HG03571 (cell line): ENCODE measurements at regions not wholly inside any gene's neighbourhood (a gene's known extent, or its start where the extent isn't known, plus 50 kb on each side); places are given as distances from the start of the nearest gene placed in this dataset.

ENCODE experiments used
- ATAC-seq: cut with Tn5 transposase; IDR thresholded peaks from one replicate; pipeline ENCODE4 v1.9.1; 2021; ENCODE audit not compliant: unreplicated experiment

GRCh38 chr2:22518641-22519040, 866.3 kb upstream of the KLHL29 start:
- ATAC-seq, result no peak

DNA sequence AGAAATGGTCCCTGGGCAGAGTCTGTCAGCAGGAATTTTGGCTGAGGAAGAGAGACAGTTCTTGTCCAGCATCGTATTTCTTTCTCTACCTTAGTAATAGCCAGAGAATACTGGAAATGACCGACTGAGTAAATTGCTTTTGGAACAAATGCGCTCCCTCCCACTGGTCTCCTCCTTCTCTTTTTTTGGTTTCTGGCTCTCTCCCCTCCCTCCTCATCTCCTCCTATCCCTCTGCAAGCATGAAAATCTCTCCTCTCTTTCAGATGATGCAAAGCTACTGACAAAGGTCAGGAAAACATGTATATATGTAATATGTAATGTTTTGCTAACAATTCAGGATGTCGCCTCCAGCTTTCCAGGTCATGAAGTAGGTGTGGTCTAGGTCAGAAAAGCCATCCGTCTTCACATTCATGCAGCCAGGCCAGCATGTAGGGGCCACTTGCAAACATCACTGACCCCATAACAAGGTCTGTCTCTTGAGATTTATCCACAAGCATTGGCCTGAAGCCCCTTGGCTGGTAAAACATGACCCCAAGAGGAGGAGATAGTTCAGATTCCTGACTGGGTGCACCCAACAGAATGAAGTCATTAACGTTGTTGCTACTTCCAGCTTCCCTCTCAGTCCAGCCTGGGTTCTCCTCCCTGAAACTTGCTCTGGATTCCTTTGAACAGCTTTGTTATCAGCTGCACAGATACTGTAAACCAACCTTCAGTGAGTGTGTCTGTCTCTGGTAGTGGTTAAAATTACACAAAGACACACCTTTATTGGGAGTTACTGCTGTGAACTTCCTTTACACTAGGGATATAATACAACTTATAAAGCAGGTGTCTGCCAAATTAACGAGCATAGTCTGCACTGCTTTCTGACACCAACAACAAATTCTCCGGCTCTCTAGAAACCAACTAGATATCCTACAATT, 864.4 kb upstream of the KLHL29 start:
- ATAC-seq, result no peak

GRCh38 chr2:22521620-22522019, 863.4 kb upstream of the KLHL29 start:
- ATAC-seq, result no peak

DNA sequence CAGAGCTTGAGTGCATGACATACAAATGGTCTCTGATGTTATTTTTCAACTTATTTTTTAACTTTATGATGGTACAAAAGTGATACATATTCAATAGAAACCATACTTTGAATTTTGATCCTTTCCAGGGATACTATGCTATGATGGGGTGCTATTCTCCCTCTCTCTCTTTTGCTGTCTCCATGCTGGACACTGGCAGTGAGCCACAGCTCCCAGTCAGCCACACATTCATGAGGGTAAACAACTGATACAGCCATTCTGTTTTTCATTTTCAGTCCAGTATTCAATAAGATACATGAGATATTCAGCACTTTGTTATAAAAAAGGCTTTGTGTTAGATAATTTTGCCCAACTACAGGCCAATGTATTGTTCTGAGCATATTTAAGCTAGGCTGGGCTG, 859.3 kb upstream of the KLHL29 start:
- ATAC-seq, result no peak

GRCh38 chr2:22530131-22530530, 854.8 kb upstream of the KLHL29 start:
- no peak for ATAC-seq

- ATAC-seq, result no peak
These were observed 848.8 kb upstream of the KLHL29 start for GRCh38 chr2:22536133-22536532.

GRCh38 chr2:22554453-22554852, 830.5 kb upstream of the KLHL29 start:
- ATAC-seq, result no peak

DNA sequence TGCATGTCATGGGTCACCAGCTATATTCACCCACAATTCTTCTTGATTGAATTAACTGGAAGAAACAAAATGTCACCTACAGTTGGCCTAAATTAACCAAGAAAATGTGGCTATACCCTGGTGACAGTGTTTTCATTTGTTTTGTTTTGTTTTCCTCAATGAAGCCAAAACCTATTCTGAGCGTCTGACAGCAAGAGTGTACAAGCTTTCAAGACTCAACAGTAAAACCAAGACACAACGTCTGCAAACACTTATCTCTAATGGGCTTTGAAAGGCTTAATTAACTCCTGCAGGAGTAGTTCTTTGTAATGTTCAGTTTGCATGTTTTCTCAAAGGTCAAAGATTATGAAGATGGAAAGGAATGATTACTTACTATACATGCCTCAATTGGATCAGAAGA, 827.6 kb upstream of the KLHL29 start:
- no peak for ATAC-seq

- ATAC-seq, result no peak
These were observed 825.0 kb upstream of the KLHL29 start for GRCh38 chr2:22560021-22560420.

DNA sequence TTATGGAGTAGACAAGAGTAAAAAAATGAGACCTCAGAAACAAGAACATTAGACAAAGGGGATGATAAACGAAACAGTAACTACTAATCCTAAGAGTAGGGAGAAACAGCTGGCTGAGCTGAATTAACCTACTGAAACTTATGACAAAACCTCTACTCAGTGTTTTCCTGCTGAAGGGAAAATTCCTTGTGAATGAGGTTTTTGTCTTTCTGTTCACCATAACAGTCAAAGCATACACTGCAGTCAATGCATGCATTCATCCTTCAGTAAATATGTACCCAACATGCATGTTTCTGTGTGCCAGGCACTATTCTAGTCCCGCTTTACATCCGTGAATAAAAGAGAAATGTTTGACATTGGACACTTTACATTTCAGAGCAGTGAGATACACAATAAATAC, 805.6 kb upstream of the KLHL29 start:
- ATAC-seq, result no peak

GRCh38 chr2:22582107-22582506, 802.9 kb upstream of the KLHL29 start:
- no peak for ATAC-seq

- no peak for ATAC-seq
These were observed 788.7 kb upstream of the KLHL29 start for GRCh38 chr2:22596306-22596705.

GRCh38 chr2:22600156-22600555, 784.8 kb upstream of the KLHL29 start:
- ATAC-seq, result no peak

- no peak for ATAC-seq
These were observed 784.0 kb upstream of the KLHL29 start for GRCh38 chr2:22600999-22601398.

DNA sequence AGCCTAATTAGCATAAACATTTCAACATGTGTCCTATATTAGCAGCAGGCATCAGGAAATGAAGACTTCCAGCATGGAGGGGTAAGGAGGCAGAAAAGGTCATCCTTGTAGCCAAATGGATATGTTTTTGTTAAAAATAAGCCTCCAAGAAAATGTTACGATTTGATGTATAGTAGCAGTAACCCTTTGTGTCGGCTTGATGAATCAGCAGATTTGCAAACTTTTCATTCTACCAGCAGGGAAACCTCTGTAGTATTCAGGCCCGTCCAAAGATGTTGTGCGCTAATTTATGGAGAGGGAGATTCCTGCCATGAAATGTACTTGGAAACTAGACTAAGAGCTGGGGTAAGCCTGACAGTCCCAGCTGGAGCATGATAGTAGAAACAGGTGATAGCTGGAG, 780.8 kb upstream of the KLHL29 start:
- ATAC-seq, result no peak

GRCh38 chr2:22616031-22616430, 768.9 kb upstream of the KLHL29 start:
- ATAC-seq, result no peak

DNA sequence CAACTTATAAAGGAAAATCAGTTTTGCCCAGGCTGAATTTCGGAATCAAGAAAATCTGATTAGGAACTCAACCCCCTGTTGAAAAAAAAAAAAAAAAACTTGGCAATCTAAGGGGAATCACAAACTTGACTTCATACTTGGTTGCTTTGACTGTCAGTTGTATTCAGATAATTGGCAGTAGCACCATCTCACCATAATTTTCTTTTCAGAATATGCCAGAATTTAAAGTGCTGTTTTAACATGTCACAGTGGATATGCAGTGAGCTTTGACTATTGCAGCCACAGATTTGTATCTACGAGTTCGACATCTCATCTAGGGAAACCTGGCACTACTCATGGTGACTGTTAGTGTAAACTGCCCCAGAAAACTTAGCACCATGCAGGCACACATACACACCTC, 761.4 kb upstream of the KLHL29 start:
- ATAC-seq, result no peak

GRCh38 chr2:22626621-22627020, 758.4 kb upstream of the KLHL29 start:
- ATAC-seq, result no peak

DNA sequence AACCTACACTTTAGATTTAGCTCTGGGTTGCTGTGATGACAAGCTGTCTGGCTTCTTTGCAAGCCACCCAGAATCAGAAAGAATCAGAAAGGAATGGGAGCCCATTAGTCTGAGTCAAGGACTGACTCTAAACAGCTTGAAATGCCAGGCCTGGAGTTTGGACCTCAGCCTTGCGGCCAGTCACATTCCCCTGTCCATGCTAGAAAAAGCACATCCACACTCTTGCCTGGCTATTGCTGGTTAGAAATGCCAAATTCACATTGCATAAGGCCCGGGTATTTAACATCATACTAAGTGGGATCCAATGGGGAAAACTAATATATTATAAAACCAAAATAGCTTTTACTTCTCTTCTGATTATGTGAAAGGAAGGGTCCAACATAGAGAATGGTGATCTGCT, 756.8 kb upstream of the KLHL29 start:
- ATAC-seq, result no peak

DNA sequence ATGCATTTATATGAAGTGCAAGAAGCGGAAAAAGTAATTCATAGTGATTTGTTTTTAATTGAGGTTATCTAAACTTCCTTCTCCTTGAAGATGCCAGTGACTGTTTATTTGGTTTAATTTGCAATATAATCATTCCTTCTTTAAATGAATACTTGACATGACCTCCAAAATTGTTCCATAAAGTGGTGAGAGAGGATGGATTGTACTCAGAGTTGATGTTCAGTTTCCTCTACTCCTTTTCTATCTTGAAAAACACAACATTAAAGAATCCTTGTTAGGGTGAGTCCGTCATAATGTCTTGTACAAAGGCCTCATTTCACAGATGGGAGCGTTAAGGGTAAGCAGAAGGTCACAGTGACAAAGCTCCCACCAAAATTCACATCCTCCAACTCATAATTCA, 756.1 kb upstream of the KLHL29 start:
- ATAC-seq, result no peak

DNA sequence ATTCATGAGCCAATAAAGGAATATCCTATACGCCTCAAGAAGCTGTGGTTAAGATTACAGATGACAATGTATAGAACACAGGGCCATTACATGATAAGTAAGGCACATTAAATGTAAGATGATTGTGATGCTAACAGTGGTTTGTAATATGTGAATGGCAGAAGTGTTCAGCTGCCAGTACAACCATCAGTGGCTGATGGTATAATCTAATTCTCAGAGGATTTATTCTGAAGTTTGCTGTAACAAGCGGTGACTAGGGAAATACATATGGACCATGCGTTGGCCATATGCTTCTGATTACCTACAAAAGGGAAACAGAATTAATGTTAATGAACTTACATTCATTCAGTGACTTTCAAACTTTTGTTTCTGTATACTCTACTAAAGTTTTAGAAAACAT, 750.8 kb upstream of the KLHL29 start:
- no peak for ATAC-seq

- no peak for ATAC-seq
These were observed 728.6 kb upstream of the KLHL29 start for GRCh38 chr2:22656426-22656825.

- no peak for ATAC-seq
These were observed 711.5 kb upstream of the KLHL29 start for GRCh38 chr2:22673529-22673928.
